Calu3 (cell line): ENCODE measurements at regions not wholly inside any gene's neighbourhood (a gene's known extent, or its start where the extent isn't known, plus 50 kb on each side); places are given as distances from the start of the nearest gene placed in this dataset.

Source experiments
- BruUV-seq: library from RNA; stranded (reverse); fragments of 400-500 nt; replicated peaks from 2 replicates; lab custom pipeline; 2021; lab: Mats Ljungman, UMichigan
- CTCF ChIA-PET: fragments of 300-600 bp; sonication (Branson Sonifier 250); formaldehyde crosslinking; loops from one replicate; lab custom pipeline; 2022; ENCODE audit warnings: antibody characterized with exemption; lab: Charles Lee
- DNase-seq: peaks from one replicate; pipeline ENCODE4 v3.0.0; 2022
- H3K27ac Mint-ChIP-seq: one replicate; pipeline ENCODE4 v1.8.0; 2022; ENCODE audit warnings: mixed read lengths; ENCODE audit not compliant: unreplicated experiment
- H3K27me3 Mint-ChIP-seq: one replicate; pipeline ENCODE4 v1.8.0; 2022; ENCODE audit warnings: mixed read lengths; ENCODE audit not compliant: unreplicated experiment
- H3K36me3 Mint-ChIP-seq: one replicate; pipeline ENCODE4 v1.8.0; 2022; ENCODE audit warnings: mild to moderate bottlenecking, moderate library complexity, mixed read lengths; ENCODE audit not compliant: insufficient read depth, unreplicated experiment
- H3K4me1 Mint-ChIP-seq: one replicate; pipeline ENCODE4 v1.8.0; 2022; ENCODE audit warnings: mild to moderate bottlenecking, low read depth, mixed read lengths; ENCODE audit not compliant: unreplicated experiment
- H3K4me3 Mint-ChIP-seq: one replicate; pipeline ENCODE4 v1.8.0; 2022; ENCODE audit warnings: mild to moderate bottlenecking, low read depth, moderate library complexity, mixed read lengths; ENCODE audit not compliant: unreplicated experiment
- H3K9me3 Mint-ChIP-seq: one replicate; pipeline ENCODE4 v1.8.0; 2022; ENCODE audit warnings: low read depth, mixed read lengths; ENCODE audit not compliant: unreplicated experiment
- CTCF ChIP-seq: fragments of 200-600 bp; IDR thresholded peaks from one replicate; pipeline ENCODE4 v1.8.0; 2022; ENCODE audit warnings: antibody characterized with exemption; ENCODE audit not compliant: unreplicated experiment
- intact Hi-C: fragments of 100-400 bp; cut with micrococcal nuclease; formaldehyde crosslinking; loops from one replicate; pipeline ENCODE4 v1.10.0; 2022; ENCODE audit not compliant: unreplicated experiment

- H3K4me3 Mint-ChIP-seq, result no peak overlapping the region
- no TSS peak for BruUV-seq
These were observed 90.7 kb downstream of the FAM76B start for GRCh38 chr11:95698676-95699557.

GRCh38 chr11:95697614-95698408, 91.8 kb downstream of the FAM76B start:
- no peak for DNase-seq
- H3K4me3 Mint-ChIP-seq, result no peak overlapping the region
- H3K27me3 Mint-ChIP-seq, result no peaks in the 10 kb centered on the region
- no peaks in the 10 kb centered on the region for H3K36me3 Mint-ChIP-seq
- CTCF ChIA-PET, result interaction anchor here (0.6 kb wide), 1 partner anchor 525 kb away, joined by 8 read pairs; no protein-coding TSS in a partner anchor
- intact Hi-C loops, result no loop called here
- no peaks in the 10 kb centered on the region for H3K9me3 Mint-ChIP-seq
- TF ChIP-seq CTCF, result no peak
- no peak overlapping the region for H3K27ac Mint-ChIP-seq
- H3K4me1 Mint-ChIP-seq, result peaks cover 9% of the 10 kb centered on the region
- no TSS peak for BruUV-seq

More at GRCh38 chr11:95698676-95699557, 90.7 kb downstream of the FAM76B start:
- H3K27ac Mint-ChIP-seq, result no peak overlapping the region
- intact Hi-C loops, result no loop called here
- DNase-seq, result no peak
- no peak for TF ChIP-seq CTCF
- peaks cover 9% of the 10 kb centered on the region for H3K4me1 Mint-ChIP-seq
- CTCF ChIA-PET, result no interaction called here
- H3K9me3 Mint-ChIP-seq, result no peaks in the 10 kb centered on the region
- H3K36me3 Mint-ChIP-seq, result no peaks in the 10 kb centered on the region
- H3K27me3 Mint-ChIP-seq, result no peaks in the 10 kb centered on the region

GRCh38 chr11:95695181-95695580, 94.4 kb downstream of the FAM76B start:
- no peaks in the 10 kb centered on the region for H3K36me3 Mint-ChIP-seq
- no peak overlapping the region for H3K27ac Mint-ChIP-seq
- peaks cover 5% of the 10 kb centered on the region for H3K4me1 Mint-ChIP-seq
- no peak for TF ChIP-seq CTCF
- no TSS peak for BruUV-seq
- DNase-seq, result no peak
- H3K4me3 Mint-ChIP-seq, result no peak overlapping the region
- H3K9me3 Mint-ChIP-seq, result no peaks in the 10 kb centered on the region
- CTCF ChIA-PET, result interaction anchor here (0.8 to 1.7 kb wide), 2 partner anchors 10 to 41 kb away, joined by 3 to 7 read pairs; no protein-coding TSS in a partner anchor
- H3K27me3 Mint-ChIP-seq, result no peaks in the 10 kb centered on the region
- intact Hi-C loops, result no loop called here

- H3K9me3 Mint-ChIP-seq, result no peaks in the 10 kb centered on the region
- no peaks in the 10 kb centered on the region for H3K4me1 Mint-ChIP-seq
- no peak overlapping the region for H3K27ac Mint-ChIP-seq
- H3K27me3 Mint-ChIP-seq, result no peaks in the 10 kb centered on the region
- BruUV-seq, result no TSS peak
- TF ChIP-seq CTCF, result no peak
- H3K36me3 Mint-ChIP-seq, result no peaks in the 10 kb centered on the region
- no peak overlapping the region for H3K4me3 Mint-ChIP-seq
- intact Hi-C loops, result no loop called here
- no peak for DNase-seq
- CTCF ChIA-PET, result no interaction called here
These were observed 96.3 kb downstream of the FAM76B start for GRCh38 chr11:95693298-95693697.
